ENCODE measurements at regions not wholly inside any gene's neighbourhood (a gene's known extent, or its start where the extent isn't known, plus 50 kb on each side); places are given as distances from the start of the nearest gene placed in this dataset.

GRCh38 chr4:169335331-169335730 is 64.6 kb upstream of the SH3RF1 start:
- TF ChIP-seq CTCF (conservative IDR thresholded peaks at IDR 0.05 in 1 of 2, IDR thresholded peaks at IDR 0.05 in 1 of 2; ENCODE audit: low read depth in 1 of 2, low read length in 2 of 2) (no peak), EZH2 (IDR thresholded peaks at IDR 0.05; ENCODE audit: low read length, missing control alignments) (no peak)
